Kidney glomerular epithelial cell (primary cell): ENCODE measurements at regions not wholly inside any gene's neighbourhood (a gene's known extent, or its start where the extent isn't known, plus 50 kb on each side); places are given as distances from the start of the nearest gene placed in this dataset.

Source experiments
- DNase-seq: peaks from one replicate; lab custom pipeline; 2025; lab: John Stamatoyannopoulos, UW

DNA sequence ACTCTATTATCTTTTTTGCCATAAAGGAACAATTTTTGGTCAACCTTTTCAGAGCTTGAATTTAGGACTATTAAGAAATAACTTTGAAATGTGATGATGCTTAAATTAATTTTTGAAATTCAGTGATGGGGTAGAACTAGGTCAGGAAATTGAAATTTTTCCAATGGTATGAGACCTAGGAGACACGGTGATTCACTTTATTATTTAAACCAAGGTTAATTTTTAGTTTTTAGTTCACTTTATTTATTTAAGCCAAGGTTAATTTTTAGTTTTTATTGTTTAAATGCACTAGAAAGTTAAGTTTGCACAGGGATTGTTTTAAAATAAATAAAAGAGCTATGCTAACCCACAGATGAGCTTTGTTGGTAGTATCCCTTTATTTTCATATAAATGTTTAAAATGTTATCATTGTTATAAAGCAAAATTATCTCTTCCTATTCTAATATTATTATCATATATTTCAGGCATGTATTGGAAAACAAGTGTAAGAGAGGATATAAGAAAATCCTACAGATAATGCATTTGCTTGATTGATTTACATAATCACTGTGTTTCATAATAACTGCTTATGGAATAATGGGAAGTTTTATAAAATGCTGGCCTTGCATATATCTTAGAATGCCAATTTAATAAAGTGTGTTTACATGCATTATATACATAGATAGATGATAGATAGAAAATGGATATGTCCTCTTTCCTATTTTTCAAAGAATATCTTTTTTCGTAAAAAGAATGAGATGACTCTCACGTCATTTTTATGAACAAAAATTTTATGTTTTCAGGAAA, 163.6 kb downstream of the HGF start:
- DNase-seq, result no peak

DNA sequence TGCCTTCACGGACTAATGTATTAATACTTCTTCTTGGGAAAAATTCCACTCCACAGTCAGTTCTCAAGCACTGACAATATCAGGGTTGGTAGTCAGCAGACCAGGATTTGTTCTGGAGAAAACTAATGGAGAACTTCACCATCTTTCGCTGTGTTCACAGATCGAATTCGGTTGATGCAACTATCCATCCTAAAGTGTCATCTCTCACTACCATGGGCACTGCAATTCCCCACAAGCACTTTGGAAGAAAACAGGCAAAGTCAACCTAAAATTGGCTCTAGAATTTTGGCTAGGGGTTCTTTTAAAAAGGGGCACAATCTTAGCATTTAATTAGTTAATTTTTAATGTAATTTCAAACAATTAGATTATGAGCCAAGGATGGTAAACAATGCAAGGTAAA, 164.4 kb downstream of the HGF start:
- no peak for DNase-seq

DNA sequence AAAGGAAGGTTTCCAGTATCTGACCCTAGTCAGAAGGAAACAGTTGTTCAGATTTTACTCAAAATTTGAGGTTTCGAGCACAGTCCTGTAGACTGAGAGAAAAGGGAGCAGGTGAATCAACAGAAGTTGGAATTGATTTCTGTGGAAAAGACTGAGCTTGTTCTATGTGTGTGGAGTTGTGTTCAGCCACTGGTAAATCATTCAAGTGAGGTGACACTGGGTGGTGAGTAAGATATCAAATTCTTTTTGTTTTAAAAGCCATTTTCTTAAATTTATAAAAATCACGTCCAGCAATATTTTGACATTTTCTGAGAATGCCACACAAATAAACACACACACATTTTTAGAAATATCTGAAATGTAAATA, 165.1 kb downstream of the HGF start:
- no peak for DNase-seq

DNA sequence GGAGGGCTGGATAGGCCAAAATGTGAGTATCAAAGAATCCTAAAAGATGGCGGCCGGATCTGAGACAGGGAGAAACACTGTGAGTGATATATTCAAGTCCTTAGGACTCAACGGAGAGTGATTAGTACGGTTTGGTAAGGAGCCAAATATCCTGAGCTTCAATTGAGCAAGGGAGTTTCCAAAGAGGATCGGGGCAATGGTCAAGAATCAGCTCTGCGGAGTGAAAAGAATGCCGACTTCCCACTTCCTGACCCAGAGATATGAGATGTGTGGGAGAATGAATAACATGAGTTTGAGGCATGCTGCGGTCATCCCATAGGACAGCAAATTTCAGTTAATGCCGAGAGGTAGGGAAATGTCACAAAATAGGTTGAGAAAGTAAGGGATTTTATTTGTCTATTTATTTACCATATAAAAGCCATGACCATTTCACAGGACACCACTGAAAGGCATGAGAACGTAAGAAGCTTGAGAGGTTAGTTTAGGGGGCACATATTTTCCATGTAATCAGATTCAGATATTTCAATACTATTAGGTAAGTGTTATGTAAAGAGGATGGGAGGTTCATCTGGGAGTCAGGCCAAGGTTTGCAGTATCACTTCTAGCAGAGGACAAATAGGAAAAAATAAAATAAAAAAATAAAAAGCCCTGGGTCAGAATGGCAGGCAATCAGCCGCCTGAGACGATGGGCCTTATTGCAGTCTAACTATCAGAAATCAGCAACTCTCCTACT, 165.6 kb downstream of the HGF start:
- DNase-seq, result peak; percentile 99

DNA sequence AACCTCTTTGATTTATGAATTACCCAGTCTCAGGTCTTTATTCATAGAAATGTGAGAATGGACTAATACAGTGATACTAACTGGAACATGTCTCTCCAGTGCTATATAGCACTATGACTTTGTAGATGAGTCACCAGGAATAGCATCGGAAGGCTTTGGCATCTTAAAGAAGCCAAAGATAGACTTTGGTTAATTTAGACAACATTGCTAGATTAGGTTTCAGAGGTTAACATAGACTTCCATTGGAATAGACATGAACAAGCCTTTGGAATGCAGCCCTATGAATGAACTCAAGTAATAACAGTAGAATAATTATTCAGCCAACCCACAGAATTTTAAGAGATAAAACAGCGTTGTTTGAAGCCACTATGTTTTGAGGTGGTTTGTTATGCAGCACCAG, 169.2 kb downstream of the HGF start:
- DNase-seq, result no peak

DNA sequence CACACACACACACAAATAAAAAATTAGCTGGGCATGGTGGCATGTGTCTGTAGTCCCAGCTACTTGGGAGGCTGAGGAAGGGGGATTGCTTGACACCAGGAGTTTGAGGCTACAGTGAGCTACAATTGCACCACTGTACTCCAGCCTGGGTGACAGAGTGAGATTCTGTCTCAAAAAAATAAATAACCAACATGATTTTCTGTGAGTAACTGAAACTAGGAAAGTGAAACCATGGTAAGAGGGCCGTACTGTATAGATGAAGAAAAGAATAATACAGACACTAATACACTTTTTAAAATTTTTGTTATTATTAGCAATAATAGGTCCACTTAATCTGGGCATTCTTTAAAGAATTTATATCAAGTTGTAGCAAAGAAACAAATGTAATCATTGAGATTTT, 170.9 kb downstream of the HGF start:
- DNase-seq, result no peak

- DNase-seq, result no peak
These were observed 175.1 kb downstream of the HGF start for GRCh38 chr7:81594767-81595166.

DNA sequence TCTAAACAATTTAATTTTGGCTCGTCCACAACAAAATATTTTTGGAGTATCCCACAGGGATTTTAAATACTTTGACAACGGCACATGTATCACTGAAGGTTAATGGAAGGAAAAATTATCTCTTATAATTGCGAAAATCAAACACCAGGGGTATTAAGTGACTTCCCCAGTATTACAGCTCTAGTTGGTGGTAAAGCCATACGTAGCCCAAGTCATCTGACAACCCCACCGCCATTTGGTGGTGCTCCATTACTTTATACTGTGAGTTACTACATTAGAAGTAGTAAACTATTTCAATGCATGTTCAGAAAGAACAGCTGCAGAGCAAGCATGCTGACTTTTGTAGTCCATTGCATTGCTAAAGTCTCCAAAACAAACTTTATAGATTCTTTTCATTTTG, 179.7 kb downstream of the HGF start:
- no peak for DNase-seq

DNA sequence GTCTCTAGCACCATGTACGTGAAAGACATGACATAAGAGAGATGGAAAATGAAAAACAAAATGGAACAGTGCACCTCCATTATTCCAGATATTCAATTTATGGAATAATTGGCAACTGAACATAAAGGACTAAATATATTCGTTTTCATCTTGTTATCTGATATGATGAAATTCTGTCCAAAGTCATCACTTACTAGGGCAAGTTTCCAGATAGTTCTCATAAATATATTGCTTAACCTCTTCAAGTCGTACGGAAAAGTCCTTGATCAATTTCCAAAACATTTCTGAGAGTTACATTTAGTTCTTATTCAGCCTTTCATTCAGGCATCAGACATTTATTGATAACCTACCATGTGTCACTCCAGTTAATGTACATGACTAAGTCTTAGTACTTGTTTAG, 185.2 kb downstream of the HGF start:
- no peak for DNase-seq

GRCh38 chr7:81583882-81584533, 185.8 kb downstream of the HGF start:
- no peak for DNase-seq

GRCh38 chr7:81583090-81583489, 186.8 kb downstream of the HGF start:
- no peak for DNase-seq

- no peak for DNase-seq
These were observed 192.1 kb downstream of the HGF start for GRCh38 chr7:81577642-81578340.

- DNase-seq, result no peak
These were observed 195.0 kb downstream of the HGF start for GRCh38 chr7:81574723-81575326.

- no peak for DNase-seq
These were observed 195.9 kb downstream of the HGF start for GRCh38 chr7:81573932-81574331.

DNA sequence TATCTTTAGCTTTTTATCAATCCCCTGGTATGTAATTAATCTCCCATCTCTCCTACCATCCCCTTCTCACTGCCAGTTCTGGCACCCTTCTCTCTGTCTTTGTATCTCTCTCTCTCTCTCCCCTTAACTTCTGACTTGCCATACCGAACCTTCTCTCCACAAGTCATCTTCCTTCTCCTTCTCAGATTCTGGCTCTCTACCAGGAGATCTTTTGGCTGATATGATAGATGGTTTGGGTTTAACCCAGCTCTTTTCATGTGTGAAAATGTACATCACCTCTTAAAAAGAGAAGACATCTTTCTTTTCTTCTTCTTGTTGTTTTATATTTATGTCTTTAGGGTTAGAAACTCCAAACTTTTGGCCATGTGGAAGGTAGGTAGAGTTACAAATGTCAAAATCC, 196.7 kb downstream of the HGF start:
- no peak for DNase-seq

DNA sequence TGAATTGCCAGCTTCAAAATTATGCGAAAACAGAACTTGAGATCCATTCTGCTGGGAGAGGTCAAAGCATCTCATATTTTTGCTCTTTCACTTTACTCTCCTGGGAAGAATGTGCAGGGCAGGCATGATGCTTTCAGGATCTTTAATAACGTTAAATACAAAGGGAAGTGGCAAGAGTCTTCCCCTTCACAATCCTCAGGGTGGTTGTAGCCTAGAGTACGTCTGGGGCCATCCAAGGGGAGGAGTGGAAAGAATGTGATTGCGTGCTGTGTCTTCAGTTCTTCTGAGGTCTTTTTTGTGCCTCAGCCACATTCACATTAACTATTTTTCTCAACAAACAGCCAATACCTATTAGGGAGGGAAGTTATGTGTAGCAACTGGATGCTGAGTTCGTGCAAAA, 207.3 kb downstream of the HGF start:
- no peak for DNase-seq

DNA sequence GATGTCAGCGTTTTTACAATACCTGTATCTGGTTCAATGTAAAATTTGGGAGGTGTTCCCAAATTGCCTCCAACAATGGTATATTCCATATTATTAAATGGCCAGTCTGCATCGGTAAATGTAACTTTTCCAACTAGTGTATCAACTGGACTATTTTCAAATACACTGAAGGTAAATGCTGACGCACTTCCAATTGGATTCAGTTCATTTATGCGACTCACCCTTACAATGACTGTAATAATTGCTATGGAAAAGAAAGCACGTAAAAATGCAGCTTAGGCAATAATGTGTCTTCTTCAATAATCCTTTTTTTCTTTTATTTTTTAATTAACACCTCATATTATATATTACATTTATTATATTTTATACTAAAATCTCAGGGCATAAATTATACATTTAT, 209.1 kb downstream of the HGF start:
- no peak for DNase-seq

DNA sequence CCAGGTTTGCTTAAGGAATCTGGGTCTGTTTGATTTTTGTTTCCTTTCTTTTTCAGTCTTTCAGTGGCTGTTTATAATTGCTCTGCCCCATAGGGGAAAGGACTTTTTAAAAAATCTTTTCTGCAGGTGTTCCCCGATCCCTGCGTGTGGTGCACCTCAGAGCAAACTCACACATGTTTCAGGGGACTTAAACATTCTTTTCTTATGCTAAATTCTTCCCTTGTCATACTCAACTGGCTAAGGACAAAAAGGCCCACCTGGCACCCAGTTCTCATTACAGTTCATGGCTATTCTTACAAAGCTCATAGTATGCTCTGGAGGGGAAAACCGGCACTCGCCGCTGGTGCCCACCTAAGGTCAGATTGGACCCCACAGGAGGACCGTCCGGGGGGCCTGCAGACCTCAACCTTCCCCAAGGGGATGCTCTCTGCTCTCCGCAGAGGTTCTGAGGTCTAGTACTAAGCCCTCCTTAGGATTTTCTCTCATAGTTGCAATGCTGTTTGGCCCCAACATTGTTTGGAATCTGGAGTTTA, 220.3 kb downstream of the HGF start:
- no peak for DNase-seq

DNA sequence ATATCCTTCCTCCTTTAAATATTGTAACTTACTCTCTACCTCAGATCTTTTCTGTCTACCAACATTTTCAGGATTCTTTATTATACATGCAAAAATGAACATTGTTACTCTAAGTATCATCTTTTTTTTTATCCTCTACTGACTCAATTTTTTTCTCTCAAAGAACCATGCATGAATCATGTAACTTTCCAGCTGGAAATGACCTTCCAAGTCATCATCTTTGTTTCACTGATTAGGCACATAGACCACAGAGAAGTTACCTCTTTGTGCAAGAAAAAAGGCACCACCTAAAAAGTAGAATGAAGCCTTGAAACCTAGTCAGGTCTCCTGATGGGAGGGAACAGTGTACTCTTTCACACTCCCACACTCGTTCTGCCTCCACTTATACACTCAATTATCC, 234.9 kb downstream of the HGF start:
- DNase-seq, result no peak

DNA sequence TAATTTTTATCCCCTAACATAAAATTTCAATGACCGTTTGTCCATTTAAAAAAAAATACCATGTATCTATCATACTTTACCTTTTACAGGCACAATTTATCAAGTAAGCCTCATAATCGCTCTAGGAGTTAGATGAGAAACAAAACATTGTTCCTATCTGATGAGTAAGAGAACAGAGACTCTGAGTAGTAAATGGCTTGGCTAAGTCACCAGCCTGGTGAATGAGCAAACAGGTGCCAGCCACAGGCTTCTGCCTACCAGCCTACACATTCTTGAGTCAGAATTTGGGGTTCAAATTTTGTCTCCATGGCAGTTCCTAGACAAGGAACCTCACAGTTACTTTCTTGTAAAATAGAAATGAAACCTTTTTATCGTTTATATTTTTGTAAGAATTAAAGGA, 235.4 kb downstream of the HGF start:
- DNase-seq, result no peak

DNA sequence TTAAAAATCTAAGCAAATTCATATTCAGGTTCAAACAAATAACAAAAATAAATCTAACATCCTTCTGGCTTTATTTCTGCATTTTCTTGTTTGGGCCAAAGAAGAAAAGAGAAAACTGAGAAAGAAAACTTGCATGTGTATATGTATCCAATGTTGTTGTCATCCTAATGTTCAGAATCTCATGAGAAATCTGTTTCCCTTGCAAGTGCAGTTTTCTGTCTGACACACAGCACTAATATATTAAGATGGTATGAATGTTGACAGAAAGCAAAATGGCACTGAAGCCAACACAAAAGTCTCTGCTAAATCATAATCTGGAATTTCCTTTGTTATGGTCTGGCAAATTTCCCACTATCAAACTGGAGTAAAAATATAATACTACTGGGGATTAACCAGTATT, 235.9 kb downstream of the HGF start:
- no peak for DNase-seq

DNA sequence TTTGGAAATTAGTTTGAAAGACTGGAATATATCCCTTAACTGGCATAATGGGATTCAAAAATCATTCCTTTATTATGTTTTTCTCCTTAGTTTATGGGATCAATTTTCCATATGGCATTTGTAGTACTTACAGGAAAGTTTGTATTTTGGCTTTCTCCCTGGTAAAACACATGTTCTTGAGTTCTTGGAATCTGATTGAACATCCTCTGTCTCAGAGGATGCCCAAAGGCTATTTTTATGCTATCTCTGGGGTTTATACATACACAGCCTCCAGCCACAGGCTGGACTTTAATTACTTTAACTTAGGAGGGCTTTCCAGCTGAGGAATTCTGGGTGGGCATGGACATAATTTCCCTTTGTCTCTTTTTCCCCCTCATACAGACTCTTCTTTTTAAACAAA, 236.4 kb downstream of the HGF start:
- DNase-seq, result no peak
